HG03442 (cell line): ENCODE measurements at regions not wholly inside any gene's neighbourhood (a gene's known extent, or its start where the extent isn't known, plus 50 kb on each side); places are given as distances from the start of the nearest gene placed in this dataset.

Source experiments
- ATAC-seq: cut with Tn5 transposase; IDR thresholded peaks from one replicate; pipeline ENCODE4 v1.9.1; 2021; ENCODE audit warnings: mild to moderate bottlenecking, moderate library complexity; ENCODE audit not compliant: unreplicated experiment

GRCh38 chr5:173383711-173384110, 55.5 kb upstream of the STC2 start:
- ATAC-seq, result no peak

GRCh38 chr5:173378727-173379126, 50.5 kb upstream of the STC2 start:
- no peak for ATAC-seq
